T-cell (primary cell): ENCODE measurements at regions not wholly inside any gene's neighbourhood (a gene's known extent, or its start where the extent isn't known, plus 50 kb on each side); places are given as distances from the start of the nearest gene placed in this dataset.

ENCODE experiments used
- ATAC-seq, 4 experiments: fragments of 200-7000 bp in 3 of 4; fragments of 150-1000 bp in 1 of 4; cut with Tn5 transposase; replicated peaks in 1 of 4; 1 replicate in 3 of 4; 2 replicates in 1 of 4; pipeline ENCODE4 v1.10.0; 2021; ENCODE audit warnings: moderate library complexity in 3 of 4, mild to moderate bottlenecking in 2 of 4, moderate number of reproducible peaks in 1 of 4
- CTCF ChIA-PET, 2 donors: fragments of 300-600 bp; sonication (Branson Sonifier 250); formaldehyde crosslinking; loops; one replicate each; lab custom pipeline; 2022; ENCODE audit warnings: antibody characterized with exemption in 2 of 2; lab: Charles Lee
- POLR2A ChIA-PET, 2 donors: fragments of 300-600 bp; sonication (Branson Sonifier 250); formaldehyde crosslinking; loops; one replicate each; lab custom pipeline; 2022; ENCODE audit warnings: antibody characterized with exemption in 2 of 2; lab: Charles Lee
- DNase-seq, 35 experiments: peaks; one replicate each; pipeline versions ENCODE4 v3.0.0 to v3.0.0-alpha.2; 2013 to 2023
- H3K27ac ChIP-seq: one replicate; pipeline ENCODE4 v1.5.1; 2013; ENCODE audit warnings: low read length
- H3K27me3 ChIP-seq, 2 experiments: replicated peaks in 1 of 2; 1 replicate in 1 of 2; 2 replicates in 1 of 2; pipeline versions ENCODE4 v1.6.1 to v1.7.0; 2013; ENCODE audit warnings: low read length in 1 of 2, mixed read lengths in 1 of 2; ENCODE audit not compliant: control insufficient read depth in 2 of 2, insufficient read depth in 2 of 2; ENCODE audit errors: extremely low read depth in 1 of 2
- H3K36me3 ChIP-seq, 2 donors: 1 replicate in 1 of 2; 2 replicates in 1 of 2; pipeline versions ENCODE4 v1.6.1 to v1.7.0; 2013; ENCODE audit warnings: low read length in 1 of 2; ENCODE audit not compliant: control insufficient read depth in 2 of 2, insufficient read depth in 1 of 2; ENCODE audit errors: extremely low read depth in 1 of 2
- H3K4me1 ChIP-seq, 2 experiments: 1 replicate in 1 of 2; 2 replicates in 1 of 2; pipeline versions ENCODE4 v1.6.1 to v1.7.0; 2013; ENCODE audit warnings: low read length in 2 of 2, mixed read lengths in 1 of 2; ENCODE audit not compliant: insufficient read depth in 2 of 2, control insufficient read depth in 1 of 2; ENCODE audit errors: extremely low read depth in 1 of 2
- H3K4me3 ChIP-seq, 2 donors: 1 replicate in 1 of 2; 2 replicates in 1 of 2; pipeline versions ENCODE4 v1.5.1 to v1.7.0; 2013; ENCODE audit warnings: mild to moderate bottlenecking in 2 of 2, low read length in 1 of 2, moderate library complexity in 1 of 2; ENCODE audit not compliant: control insufficient read depth in 1 of 2; ENCODE audit errors: extremely low read depth in 1 of 2
- H3K9me3 ChIP-seq: 2 replicates; pipeline ENCODE4 v1.7.0; 2013
- H3K27ac Mint-ChIP-seq, 2 donors: one replicate each; pipeline ENCODE4 v1.8.0; 2020 to 2021; ENCODE audit warnings: mild to moderate bottlenecking in 2 of 2, mixed read lengths in 2 of 2
- H3K27me3 Mint-ChIP-seq, 2 donors: one replicate each; pipeline ENCODE4 v1.8.0; 2021 to 2022; ENCODE audit warnings: mixed read lengths in 2 of 2
- H3K36me3 Mint-ChIP-seq: one replicate; pipeline ENCODE4 v1.8.0; 2021; ENCODE audit warnings: mixed read lengths
- H3K4me1 Mint-ChIP-seq, 3 donors: one replicate each; pipeline ENCODE4 v1.8.0; 2020 to 2022; ENCODE audit warnings: mixed read lengths in 3 of 3, mild to moderate bottlenecking in 1 of 3
- H3K4me3 Mint-ChIP-seq, 3 donors: one replicate each; pipeline ENCODE4 v1.8.0; 2020 to 2022; ENCODE audit warnings: mild to moderate bottlenecking in 3 of 3, mixed read lengths in 3 of 3, moderate library complexity in 3 of 3
- H3K9me3 Mint-ChIP-seq, 3 donors: one replicate each; pipeline ENCODE4 v1.8.0; 2020 to 2022; ENCODE audit warnings: mixed read lengths in 3 of 3
- WGBS: methylation state at CpG from one replicate; pipeline ENCODE4 v1.1.5; 2013; ENCODE audit warnings: missing lambda C conversion rate; ENCODE audit not compliant: insufficient coverage; 5-methylcytosine and 5-hydroxymethylcytosine counted together

DNA sequence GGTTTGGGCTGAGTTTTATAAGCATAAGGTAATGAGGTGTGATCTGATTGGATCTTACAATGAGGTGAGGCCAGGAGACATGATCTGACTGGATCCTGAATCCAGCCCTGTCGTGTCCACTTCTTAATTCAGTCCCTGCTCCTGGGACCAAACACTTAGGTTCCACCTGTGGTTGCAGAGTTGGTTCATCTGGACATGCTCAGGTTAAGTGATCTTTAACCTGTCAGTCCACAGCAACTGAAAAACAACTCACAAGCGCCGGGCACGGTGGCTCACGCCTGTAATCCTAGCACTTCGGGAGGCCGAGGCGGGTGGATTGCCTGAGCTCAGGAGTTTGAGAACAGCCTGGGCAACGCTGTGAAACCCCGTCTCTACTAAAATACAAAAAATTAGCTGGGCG is 679.3 kb upstream of the ALCAM start:
- ATAC-seq: no peak
- DNase-seq: no peak
- POLR2A ChIA-PET: no interaction called here
- Histone ChIP-seq H3K9me3 (no peaks in the 10 kb centered on the region), H3K4me3 (no peak overlapping the region), H3K36me3 (no peaks in the 10 kb centered on the region), H3K27me3 (no peaks in the 10 kb centered on the region), H3K27ac (no peak overlapping the region), H3K4me1 (no peaks in the 10 kb centered on the region)
- Mint-ChIP-seq H3K36me3 (no peaks in the 10 kb centered on the region), H3K27me3 (no peaks in the 10 kb centered on the region), H3K4me3 (no peak overlapping the region), H3K9me3 (peaks cover 0 to 15% (median 11%) of the 10 kb centered on the region in 3 donors), H3K4me1 (no peaks in the 10 kb centered on the region), H3K27ac (no peak overlapping the region)
- CTCF ChIA-PET: no interaction called here
- 95% methylated on average over 8 of the region's 11 CpGs for WGBS

DNA sequence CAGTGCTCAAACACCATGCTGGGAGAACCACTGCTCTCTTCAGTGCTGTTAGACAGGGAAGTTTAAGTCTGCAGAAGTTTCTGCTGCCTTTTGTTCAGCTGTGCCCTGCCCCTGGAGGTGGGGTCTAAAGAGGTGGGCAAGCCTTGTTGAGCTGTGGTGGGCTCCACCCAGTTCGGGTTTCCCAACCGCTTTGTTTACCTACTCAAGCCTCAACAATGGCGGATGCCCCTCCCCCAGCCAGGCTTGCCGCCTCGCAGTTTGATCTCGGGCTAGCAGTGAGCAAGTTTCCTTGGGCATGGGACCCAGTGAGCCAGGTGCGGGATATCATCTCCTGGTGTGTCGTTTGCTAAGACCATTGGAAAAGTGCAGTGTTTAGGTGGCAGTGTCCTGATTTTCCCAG is 670.2 kb upstream of the ALCAM start:
- Histone ChIP-seq H3K27ac (no peak overlapping the region), H3K9me3 (no peaks in the 10 kb centered on the region), H3K27me3 (no peaks in the 10 kb centered on the region), H3K4me3 (no peak overlapping the region), H3K4me1 (no peaks in the 10 kb centered on the region), H3K36me3 (no peaks in the 10 kb centered on the region)
- Mint-ChIP-seq H3K27me3 (no peaks in the 10 kb centered on the region), H3K9me3 (peaks cover 0 to 4% (median 0%) of the 10 kb centered on the region in 3 donors), H3K4me1 (no peaks in the 10 kb centered on the region), H3K4me3 (no peak overlapping the region), H3K36me3 (no peaks in the 10 kb centered on the region), H3K27ac (no peak overlapping the region)
- no peak for DNase-seq
- POLR2A ChIA-PET: no interaction called here
- no peak for ATAC-seq
- 60% methylated on average over 4 of the region's 8 CpGs for WGBS
- CTCF ChIA-PET: no interaction called here

DNA sequence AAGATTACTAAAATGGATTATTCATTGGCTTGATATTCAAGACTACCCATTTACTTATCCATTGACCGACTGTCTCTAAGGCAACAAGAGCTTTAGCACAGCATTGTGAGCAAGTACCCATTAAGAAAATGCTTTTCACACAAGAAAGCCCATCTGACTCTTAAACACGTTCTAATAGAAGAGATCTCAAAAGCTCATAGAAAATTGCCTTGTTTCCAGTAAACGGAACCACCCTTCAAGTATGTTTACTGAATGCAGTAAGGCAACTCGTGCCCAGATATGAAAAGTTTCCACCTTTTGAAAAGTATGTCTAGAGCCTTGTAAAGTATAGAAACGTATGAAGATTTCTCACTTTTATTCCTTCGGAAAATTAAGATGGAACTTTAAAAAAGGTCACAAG is 655.3 kb upstream of the ALCAM start:
- Mint-ChIP-seq H3K27ac (no peak overlapping the region), H3K27me3 (no peaks in the 10 kb centered on the region), H3K9me3 (no peaks in the 10 kb centered on the region), H3K4me3 (no peak overlapping the region), H3K4me1 (no peaks in the 10 kb centered on the region), H3K36me3 (no peaks in the 10 kb centered on the region)
- Histone ChIP-seq H3K27ac (no peak overlapping the region), H3K4me1 (no peaks in the 10 kb centered on the region), H3K9me3 (no peaks in the 10 kb centered on the region), H3K27me3 (no peaks in the 10 kb centered on the region), H3K36me3 (no peaks in the 10 kb centered on the region), H3K4me3 (no peak overlapping the region)
- ChIA-PET CTCF (no interaction called here), POLR2A (no interaction called here)
- 50% methylated on average over 1 of the region's 6 CpGs for WGBS
- no peak for DNase-seq
- ATAC-seq: no peak

DNA sequence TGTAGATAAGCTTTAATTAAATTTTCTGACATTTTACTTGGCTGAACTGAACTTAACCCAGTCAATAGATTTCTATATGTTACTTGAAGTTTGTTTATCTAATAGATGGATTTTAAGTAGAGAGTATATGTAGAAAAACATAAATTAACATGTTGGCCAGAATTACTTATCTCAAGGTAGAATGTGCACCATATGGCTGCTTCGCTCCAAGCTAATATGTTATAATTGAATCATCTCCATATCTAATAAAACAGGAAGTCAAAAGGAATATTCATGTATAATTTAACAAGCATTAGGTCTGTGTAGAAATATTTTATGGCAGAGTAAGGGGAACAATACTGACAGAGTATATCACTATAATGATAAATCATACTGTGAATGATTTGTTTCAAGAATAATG is 650.7 kb upstream of the ALCAM start:
- Histone ChIP-seq H3K4me3 (no peak overlapping the region), H3K9me3 (no peaks in the 10 kb centered on the region), H3K27ac (no peak overlapping the region), H3K27me3 (no peaks in the 10 kb centered on the region), H3K36me3 (no peaks in the 10 kb centered on the region), H3K4me1 (no peaks in the 10 kb centered on the region)
- no peak for ATAC-seq
- no peaks in the 10 kb centered on the region for H3K4me1 Mint-ChIP-seq
- DNase-seq: no peak
- H3K4me3 Mint-ChIP-seq: no peak overlapping the region
- H3K27ac Mint-ChIP-seq: no peak overlapping the region
- no peaks in the 10 kb centered on the region for H3K9me3 Mint-ChIP-seq
- ChIA-PET POLR2A (no interaction called here), CTCF (no interaction called here)
- no CpG with 5 or more reads among the region's 1 CpG for WGBS
- no peaks in the 10 kb centered on the region for H3K36me3 Mint-ChIP-seq
- no peaks in the 10 kb centered on the region for H3K27me3 Mint-ChIP-seq

DNA sequence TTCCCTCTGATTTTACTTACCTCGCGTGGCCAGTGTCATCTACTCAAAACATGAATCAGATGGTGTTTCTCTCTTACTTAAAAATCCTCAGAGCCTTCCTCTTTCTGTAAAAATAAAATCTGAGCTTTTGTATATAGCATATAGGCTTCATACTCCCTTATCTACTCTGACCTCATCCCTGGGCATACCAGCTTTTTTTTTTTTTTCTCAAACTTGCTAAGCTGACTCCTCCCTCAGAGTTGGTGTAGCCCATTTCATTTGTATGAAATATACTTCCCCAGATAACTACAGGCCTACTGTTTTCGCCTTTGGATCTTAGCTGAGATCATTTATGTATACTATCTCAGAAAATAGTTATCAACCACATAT is 648.9 kb upstream of the ALCAM start:
- H3K27me3 Mint-ChIP-seq: no peaks in the 10 kb centered on the region
- no peak overlapping the region for H3K4me3 Mint-ChIP-seq
- no peak overlapping the region for H3K27ac ChIP-seq
- POLR2A ChIA-PET: interaction anchor here in 1 of 2 donors (0.7 kb wide), 1 partner anchor 109 kb away, joined by 7 read pairs; no protein-coding TSS in a partner anchor
- H3K4me1 ChIP-seq: no peaks in the 10 kb centered on the region
- no peaks in the 10 kb centered on the region for H3K9me3 Mint-ChIP-seq
- CTCF ChIA-PET: interaction anchor here in 1 of 2 donors (0.8 kb wide), 1 partner anchor 46 kb away, joined by 3 read pairs; no protein-coding TSS in a partner anchor
- H3K9me3 ChIP-seq: no peaks in the 10 kb centered on the region
- H3K36me3 ChIP-seq: no peaks in the 10 kb centered on the region
- H3K36me3 Mint-ChIP-seq: no peaks in the 10 kb centered on the region
- no peak for ATAC-seq
- H3K27ac Mint-ChIP-seq: no peak overlapping the region
- no peaks in the 10 kb centered on the region for H3K27me3 ChIP-seq
- no CpG with 5 or more reads among the region's 3 CpGs for WGBS
- DNase-seq: no peak
- no peak overlapping the region for H3K4me3 ChIP-seq
- no peaks in the 10 kb centered on the region for H3K4me1 Mint-ChIP-seq

DNA sequence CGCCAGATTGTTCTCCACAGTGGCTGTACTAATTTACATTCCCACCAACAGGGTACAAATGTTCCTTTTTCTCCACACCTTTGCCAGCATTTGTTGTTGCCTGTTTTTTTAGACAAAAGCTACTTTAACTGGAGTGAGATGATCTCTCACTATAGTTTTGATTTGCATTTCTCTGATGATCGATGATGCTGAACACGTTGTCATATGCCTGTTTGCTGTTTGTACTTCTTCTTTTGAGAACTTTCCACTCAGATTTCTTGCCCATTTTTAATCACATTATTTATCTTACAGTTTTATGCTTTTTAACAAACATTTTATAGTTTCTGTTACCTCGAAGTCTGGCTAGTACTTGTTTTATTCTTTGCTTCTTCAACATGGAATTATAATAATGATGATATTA is 643.7 kb upstream of the ALCAM start:
- Mint-ChIP-seq H3K27ac (no peak overlapping the region), H3K4me3 (no peak overlapping the region), H3K9me3 (no peaks in the 10 kb centered on the region), H3K36me3 (no peaks in the 10 kb centered on the region), H3K27me3 (no peaks in the 10 kb centered on the region), H3K4me1 (no peaks in the 10 kb centered on the region)
- no peak overlapping the region for H3K27ac ChIP-seq
- no CpG with 5 or more reads among the region's 4 CpGs for WGBS
- H3K4me1 ChIP-seq: no peaks in the 10 kb centered on the region
- no peaks in the 10 kb centered on the region for H3K27me3 ChIP-seq
- no peak overlapping the region for H3K4me3 ChIP-seq
- ATAC-seq (no peak), DNase-seq (no peak)
- CTCF ChIA-PET: no interaction called here
- H3K9me3 ChIP-seq: no peaks in the 10 kb centered on the region
- H3K36me3 ChIP-seq: no peaks in the 10 kb centered on the region
- POLR2A ChIA-PET: no interaction called here

DNA sequence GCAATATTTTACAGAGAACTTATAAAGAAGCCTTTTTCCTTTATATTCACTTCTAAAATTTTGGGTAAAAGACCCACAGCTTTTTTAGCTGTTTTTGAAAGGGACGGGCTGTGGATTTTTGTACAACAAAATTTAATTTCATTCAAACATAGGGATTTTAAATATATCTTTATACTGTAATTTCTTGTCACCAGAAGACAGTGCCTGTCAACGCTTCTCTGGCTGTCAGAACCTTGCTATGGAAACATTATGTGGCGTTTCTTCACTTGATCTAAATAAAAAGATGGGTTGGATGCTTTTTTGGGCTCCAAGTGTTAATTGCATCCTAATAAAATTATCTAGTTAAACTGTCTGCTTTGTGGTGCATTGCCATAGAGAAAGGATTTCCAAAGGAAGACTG is 635.6 kb upstream of the ALCAM start:
- H3K27ac Mint-ChIP-seq: no peak overlapping the region
- WGBS: no CpG with 5 or more reads among the region's 3 CpGs
- H3K36me3 ChIP-seq: no peaks in the 10 kb centered on the region
- H3K4me1 ChIP-seq: no peaks in the 10 kb centered on the region
- ChIA-PET CTCF (no interaction called here), POLR2A (no interaction called here)
- no peaks in the 10 kb centered on the region for H3K9me3 ChIP-seq
- H3K9me3 Mint-ChIP-seq: no peaks in the 10 kb centered on the region
- H3K27me3 ChIP-seq: no peaks in the 10 kb centered on the region
- H3K4me1 Mint-ChIP-seq: no peaks in the 10 kb centered on the region
- no peak overlapping the region for H3K4me3 Mint-ChIP-seq
- no peak for ATAC-seq
- DNase-seq: no peak
- H3K4me3 ChIP-seq: no peak overlapping the region
- no peak overlapping the region for H3K27ac ChIP-seq
- H3K27me3 Mint-ChIP-seq: peaks cover 0 to 5% of the 10 kb centered on the region in 2 donors
- H3K36me3 Mint-ChIP-seq: no peaks in the 10 kb centered on the region
